HL-60 (cell line): ENCODE measurements at regions not wholly inside any gene's neighbourhood (a gene's known extent, or its start where the extent isn't known, plus 50 kb on each side); places are given as distances from the start of the nearest gene placed in this dataset.

Experiments
- DNase-seq, 2 experiments: peaks; one replicate each; pipeline ENCODE4 v3.0.0-alpha.2; 2010 to 2020; ENCODE audit warnings: low read depth in 1 of 2, low spot score in 1 of 2
- H3K27ac ChIP-seq: fragments of 250-450 bp; sonication (Bioruptor Pico); replicated peaks from 2 replicates; pipeline ENCODE4 v1.5.1; 2020; ENCODE audit warnings: mild to moderate bottlenecking, moderate library complexity
- H3K27me3 ChIP-seq: fragments of 250-450 bp; sonication (Bioruptor Pico); 2 replicates; pipeline ENCODE4 v1.5.1; 2021; ENCODE audit warnings: mild to moderate bottlenecking, moderate library complexity; ENCODE audit not compliant: insufficient read depth, poor library complexity, severe bottlenecking
- H3K4me3 ChIP-seq: replicated peaks from 2 replicates; pipeline ENCODE4 v1.5.1; 2011; ENCODE audit warnings: mild to moderate bottlenecking, control low read depth, low read length; ENCODE audit not compliant: insufficient read depth
- GABPA ChIP-seq: IDR thresholded peaks from 2 replicates; pipeline ENCODE4 v1.6.1; 2012; ENCODE audit warnings: low read depth
- POLR2AphosphoS5 ChIP-seq: IDR thresholded peaks from 2 replicates; pipeline ENCODE4 v1.6.1; 2012; ENCODE audit warnings: low read depth
- SPI1 ChIP-seq: IDR thresholded peaks from 2 replicates; pipeline ENCODE4 v1.6.1; 2012; ENCODE audit warnings: low read depth, mild to moderate bottlenecking, borderline replicate concordance
- TF ChIP-seq, protein P1 (sequence below): IDR thresholded peaks from one replicate; pipeline ENCODE4 v1.5.1; 2011; ENCODE audit warnings: low read length, control low read depth, inconsistent platforms; ENCODE audit not compliant: insufficient read depth
- TF ChIP-seq, protein P2 (sequence below): IDR thresholded peaks from 2 replicates; pipeline ENCODE4 v1.6.1; 2012; ENCODE audit warnings: low read depth; ENCODE audit not compliant: insufficient replicate concordance

DNA sequence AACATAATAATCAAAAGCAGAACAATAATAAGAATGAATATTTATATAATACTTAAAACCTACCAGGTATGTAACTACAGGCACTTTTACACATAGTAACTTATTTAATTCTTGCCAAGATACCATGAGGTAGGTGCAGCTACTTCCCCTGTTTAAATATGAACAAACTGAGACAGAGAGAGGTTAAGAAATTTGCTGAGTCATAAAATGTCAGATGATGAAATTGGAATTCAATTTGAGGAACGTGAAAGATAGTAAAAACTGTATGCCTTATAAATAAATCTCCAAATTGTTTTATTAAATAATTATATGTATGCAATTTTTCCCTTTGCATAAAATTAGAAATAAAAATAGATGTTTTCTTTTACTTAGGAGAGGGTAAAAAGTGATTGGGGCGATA is 1103.3 kb upstream of the NRXN1 start:
- Histone ChIP-seq H3K27me3 (no peaks in the 10 kb centered on the region), H3K27ac (no peak overlapping the region), H3K4me3 (no peak overlapping the region)
- TF ChIP-seq, protein P1, sequence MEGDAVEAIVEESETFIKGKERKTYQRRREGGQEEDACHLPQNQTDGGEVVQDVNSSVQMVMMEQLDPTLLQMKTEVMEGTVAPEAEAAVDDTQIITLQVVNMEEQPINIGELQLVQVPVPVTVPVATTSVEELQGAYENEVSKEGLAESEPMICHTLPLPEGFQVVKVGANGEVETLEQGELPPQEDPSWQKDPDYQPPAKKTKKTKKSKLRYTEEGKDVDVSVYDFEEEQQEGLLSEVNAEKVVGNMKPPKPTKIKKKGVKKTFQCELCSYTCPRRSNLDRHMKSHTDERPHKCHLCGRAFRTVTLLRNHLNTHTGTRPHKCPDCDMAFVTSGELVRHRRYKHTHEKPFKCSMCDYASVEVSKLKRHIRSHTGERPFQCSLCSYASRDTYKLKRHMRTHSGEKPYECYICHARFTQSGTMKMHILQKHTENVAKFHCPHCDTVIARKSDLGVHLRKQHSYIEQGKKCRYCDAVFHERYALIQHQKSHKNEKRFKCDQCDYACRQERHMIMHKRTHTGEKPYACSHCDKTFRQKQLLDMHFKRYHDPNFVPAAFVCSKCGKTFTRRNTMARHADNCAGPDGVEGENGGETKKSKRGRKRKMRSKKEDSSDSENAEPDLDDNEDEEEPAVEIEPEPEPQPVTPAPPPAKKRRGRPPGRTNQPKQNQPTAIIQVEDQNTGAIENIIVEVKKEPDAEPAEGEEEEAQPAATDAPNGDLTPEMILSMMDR = no peak
- TF ChIP-seq GABPA (no peak), POLR2AphosphoS5 (no peak), SPI1 (no peak)
- TF ChIP-seq, protein P2, sequence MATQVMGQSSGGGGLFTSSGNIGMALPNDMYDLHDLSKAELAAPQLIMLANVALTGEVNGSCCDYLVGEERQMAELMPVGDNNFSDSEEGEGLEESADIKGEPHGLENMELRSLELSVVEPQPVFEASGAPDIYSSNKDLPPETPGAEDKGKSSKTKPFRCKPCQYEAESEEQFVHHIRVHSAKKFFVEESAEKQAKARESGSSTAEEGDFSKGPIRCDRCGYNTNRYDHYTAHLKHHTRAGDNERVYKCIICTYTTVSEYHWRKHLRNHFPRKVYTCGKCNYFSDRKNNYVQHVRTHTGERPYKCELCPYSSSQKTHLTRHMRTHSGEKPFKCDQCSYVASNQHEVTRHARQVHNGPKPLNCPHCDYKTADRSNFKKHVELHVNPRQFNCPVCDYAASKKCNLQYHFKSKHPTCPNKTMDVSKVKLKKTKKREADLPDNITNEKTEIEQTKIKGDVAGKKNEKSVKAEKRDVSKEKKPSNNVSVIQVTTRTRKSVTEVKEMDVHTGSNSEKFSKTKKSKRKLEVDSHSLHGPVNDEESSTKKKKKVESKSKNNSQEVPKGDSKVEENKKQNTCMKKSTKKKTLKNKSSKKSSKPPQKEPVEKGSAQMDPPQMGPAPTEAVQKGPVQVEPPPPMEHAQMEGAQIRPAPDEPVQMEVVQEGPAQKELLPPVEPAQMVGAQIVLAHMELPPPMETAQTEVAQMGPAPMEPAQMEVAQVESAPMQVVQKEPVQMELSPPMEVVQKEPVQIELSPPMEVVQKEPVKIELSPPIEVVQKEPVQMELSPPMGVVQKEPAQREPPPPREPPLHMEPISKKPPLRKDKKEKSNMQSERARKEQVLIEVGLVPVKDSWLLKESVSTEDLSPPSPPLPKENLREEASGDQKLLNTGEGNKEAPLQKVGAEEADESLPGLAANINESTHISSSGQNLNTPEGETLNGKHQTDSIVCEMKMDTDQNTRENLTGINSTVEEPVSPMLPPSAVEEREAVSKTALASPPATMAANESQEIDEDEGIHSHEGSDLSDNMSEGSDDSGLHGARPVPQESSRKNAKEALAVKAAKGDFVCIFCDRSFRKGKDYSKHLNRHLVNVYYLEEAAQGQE = no peak
- DNase-seq = peak; percentile 3 to 21

DNA sequence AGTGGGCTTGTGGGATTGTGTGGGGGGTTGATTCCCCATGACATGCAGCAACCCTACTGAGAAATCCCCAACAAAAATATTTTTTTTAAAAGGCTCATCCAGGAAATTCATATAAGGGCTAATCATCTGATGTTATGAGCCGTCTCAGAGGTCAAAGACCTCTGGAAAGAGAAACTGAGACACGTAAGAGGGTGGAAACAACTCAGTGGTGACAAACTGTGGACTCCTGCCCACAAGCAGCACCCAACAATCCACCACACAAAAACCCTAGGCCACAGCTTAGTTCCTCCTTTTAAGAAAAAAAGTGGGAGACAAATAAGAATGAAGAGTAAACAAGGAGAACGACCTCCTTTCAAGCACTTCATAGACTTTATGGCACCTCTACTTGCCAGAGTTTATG is 1096.1 kb upstream of the NRXN1 start:
- peak in 1 of 2 experiments; percentile 20 for DNase-seq
- TF ChIP-seq POLR2AphosphoS5 (no peak), GABPA (no peak), SPI1 (no peak)
- TF ChIP-seq, protein P1 = no peak
- TF ChIP-seq, protein P2 = no peak
- no peak overlapping the region for H3K27ac ChIP-seq
- H3K4me3 ChIP-seq = no peak overlapping the region
- no peaks in the 10 kb centered on the region for H3K27me3 ChIP-seq

DNA sequence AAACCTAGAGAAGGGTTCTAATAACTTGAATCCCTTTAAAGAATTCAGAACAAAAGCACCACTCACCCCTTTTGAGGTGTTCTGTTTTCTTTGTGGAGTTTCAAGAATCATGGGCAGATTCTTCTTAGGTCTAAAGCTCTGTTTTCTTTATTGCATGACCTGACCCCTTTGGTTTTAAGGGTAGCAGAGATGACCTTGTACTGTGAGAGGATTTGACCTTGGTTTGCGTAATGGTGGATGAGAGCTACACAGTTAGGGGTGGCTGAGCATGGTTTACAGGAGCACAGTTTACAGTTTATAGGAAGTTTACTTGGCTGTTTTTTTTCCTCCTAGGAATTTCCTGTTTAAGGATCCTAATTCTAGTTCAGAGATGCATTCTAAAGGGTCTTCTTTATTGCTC is 1095.6 kb upstream of the NRXN1 start:
- DNase-seq = no peak
- Histone ChIP-seq H3K4me3 (no peak overlapping the region), H3K27ac (no peak overlapping the region), H3K27me3 (no peaks in the 10 kb centered on the region)
- TF ChIP-seq SPI1 = no peak
- no peak for TF ChIP-seq GABPA
- TF ChIP-seq, protein P2 = no peak
- TF ChIP-seq, protein P1 = no peak
- TF ChIP-seq POLR2AphosphoS5 = no peak
